ENCODE measurements at regions not wholly inside any gene's neighbourhood (a gene's known extent, or its start where the extent isn't known, plus 50 kb on each side); places are given as distances from the start of the nearest gene placed in this dataset.

DNA sequence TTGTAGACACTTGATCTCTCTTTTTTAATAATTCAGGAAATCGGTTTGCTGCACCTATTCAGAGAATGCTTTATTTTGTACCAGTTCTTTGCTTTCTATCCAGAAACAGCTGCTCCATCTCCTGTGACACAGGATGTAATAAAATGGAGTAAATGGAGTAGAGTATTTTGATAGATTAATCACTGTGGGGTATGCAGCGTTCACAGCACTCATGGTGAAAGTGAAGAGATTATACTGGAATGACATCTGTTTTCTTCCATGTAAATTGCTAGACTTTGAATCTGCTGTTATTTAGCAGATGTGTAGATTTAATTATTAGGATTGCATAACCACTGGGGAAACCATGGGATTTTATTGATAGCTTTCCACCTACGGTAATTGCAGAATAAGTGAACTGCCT, 227.3 kb upstream of the ARHGAP42 start:
- ATAC-seq (ENCODE audit: low FRiP score), result no peak
- no peak for TF ChIP-seq CTCF (IDR thresholded peaks at IDR 0.05)
- DNase-seq (ENCODE audit: low spot score), result no peak

DNA sequence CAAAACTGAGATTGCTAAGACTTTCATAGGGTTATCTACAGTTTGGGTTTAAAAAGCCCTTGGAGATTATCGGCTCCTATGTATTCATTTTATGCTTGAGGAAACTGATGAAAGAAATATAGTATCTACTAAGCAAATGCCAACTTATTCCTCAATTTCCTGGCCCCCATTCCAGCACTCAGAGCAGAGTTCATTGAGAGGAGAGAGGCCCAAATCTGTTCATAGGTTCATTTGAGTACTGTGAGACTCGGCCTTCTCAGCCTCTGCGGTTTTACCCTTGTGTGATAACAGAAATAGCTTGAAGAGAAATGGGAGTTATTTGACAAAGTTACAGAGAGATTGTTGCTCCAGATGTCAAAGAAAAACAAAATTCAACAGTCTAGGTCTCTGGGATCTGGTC, 226.7 kb upstream of the ARHGAP42 start:
- TF ChIP-seq CTCF (IDR thresholded peaks at IDR 0.05), result no peak
- no peak for DNase-seq (ENCODE audit: low spot score)
- ATAC-seq (ENCODE audit: low FRiP score), result no peak

DNA sequence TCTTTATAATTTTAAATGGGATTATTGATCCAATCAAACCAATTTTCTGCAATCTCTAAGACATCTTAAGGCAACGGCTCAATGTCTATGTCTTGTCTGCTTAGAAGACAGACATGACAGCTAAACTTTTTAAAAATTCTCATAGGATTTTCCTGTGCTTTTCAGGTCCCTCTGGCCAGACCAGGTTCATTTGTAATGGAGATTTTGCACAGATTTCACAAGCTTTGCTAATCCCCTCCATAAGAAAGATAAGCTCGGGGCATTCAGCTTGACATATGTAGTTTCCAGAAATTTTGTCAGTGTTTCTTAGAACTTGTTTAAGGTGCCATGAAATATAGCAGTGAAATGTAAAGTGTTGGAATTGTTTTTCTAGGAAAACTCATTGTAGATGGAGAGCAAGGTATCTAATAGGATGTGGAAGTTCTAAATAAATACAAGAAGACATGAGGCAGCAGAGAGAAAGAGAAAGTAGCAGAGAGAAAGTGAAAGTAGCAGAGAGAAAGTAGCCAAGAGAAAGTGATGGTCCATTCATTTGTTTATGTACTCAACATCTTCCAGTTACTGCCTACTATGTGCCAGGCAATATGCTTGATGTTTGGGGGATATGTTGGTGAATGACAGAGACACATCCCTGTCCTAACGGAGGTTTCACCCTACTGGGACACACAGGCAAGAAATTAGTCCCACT, 219.1 kb upstream of the ARHGAP42 start:
- DNase-seq (ENCODE audit: low spot score) (no peak), ATAC-seq (ENCODE audit: low FRiP score) (no peak)
- TF ChIP-seq CTCF (IDR thresholded peaks at IDR 0.05), result no peak

DNA sequence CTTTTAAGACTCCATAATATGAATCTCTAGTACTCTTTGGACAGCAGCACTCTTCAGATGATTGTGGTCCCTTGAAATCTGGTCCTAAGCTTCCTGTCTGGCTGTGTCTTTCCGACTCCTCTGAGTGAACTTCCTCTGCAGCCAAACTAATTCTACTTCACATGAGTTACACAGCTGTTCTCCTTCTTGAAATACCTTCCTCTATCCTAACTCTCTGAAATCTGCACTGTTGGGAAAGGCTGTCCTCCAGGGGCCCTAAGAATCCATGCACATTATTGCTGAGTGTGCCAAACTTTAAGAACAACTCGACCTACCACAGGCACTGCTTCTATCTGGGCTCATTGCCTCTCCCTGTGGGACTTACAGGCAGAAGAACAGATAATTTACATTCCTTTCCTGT, 217.3 kb upstream of the ARHGAP42 start:
- no peak for TF ChIP-seq CTCF (IDR thresholded peaks at IDR 0.05)
- ATAC-seq (ENCODE audit: low FRiP score) (no peak), DNase-seq (ENCODE audit: low spot score) (no peak)

DNA sequence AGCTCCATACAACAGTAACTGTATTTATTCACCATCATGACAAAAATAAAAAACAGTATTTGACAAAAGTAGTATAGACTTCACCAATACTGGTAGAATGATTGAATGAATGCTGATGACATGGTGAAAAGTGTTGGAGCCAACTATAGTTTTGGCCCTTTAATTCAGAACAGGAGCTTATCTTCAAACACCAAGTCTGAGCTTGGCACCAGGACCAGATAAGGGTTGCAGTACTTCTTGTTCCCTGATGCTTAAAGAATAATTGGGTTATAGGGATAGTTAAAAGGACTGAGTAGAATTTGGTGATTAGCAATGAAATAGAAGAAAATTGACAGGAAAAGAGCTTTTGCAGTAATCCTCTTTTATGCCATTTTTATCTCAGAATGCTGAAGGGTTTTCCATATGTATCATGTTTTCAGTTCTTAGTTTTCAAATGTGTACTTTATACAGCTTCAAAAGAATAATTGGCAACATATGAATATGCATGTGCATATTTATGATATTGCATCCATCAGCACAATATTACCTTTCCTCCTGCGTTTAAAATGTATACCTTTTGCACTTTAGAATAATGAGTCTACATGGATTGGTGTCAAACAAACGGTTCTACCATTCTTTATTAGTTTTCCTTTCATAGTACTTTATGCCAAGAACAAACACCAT, 214.2 kb upstream of the ARHGAP42 start:
- ATAC-seq (ENCODE audit: low FRiP score) (no peak), DNase-seq (ENCODE audit: low spot score) (no peak)
- no peak for TF ChIP-seq CTCF (IDR thresholded peaks at IDR 0.05)

DNA sequence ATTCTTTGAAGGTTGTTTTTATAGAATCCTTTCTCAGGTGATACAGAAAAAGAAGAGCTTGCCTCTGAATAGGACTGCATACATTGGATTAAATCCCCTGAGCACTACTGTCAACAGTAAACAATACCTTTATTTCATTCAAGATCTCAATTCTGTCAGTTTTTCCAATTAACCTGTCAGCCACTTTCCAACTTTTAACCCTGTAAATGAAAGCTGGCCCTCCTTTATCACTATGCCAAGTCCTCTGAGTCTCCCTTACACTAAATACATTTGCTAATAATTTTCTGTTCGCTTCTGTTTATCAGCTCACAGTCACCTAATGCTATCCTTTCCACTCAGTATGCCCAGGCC, 213.7 kb upstream of the ARHGAP42 start:
- no peak for ATAC-seq (ENCODE audit: low FRiP score)
- no peak for DNase-seq (ENCODE audit: low spot score)
- no peak for TF ChIP-seq CTCF (IDR thresholded peaks at IDR 0.05)

DNA sequence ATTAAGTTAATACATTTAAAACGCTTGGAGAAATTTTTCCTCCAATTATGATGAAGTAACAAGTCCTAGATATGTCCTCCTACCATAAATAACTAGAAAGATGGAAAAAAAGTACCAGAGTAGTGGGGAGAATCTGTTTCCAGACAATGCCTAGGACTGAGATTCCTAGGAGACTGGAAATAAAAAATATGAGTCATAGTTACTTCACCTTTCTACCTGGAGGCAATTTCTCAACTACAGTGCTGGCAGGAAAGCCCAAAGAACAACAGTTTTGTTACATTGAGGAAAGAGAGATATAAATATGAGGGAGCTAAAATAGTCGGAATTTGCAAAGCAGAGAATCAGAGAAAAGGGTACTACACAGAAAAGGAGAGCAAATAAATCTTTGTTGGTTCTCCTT, 202.1 kb upstream of the ARHGAP42 start:
- TF ChIP-seq CTCF (IDR thresholded peaks at IDR 0.05), result no peak
- no peak for ATAC-seq (ENCODE audit: low FRiP score)
- no peak for DNase-seq (ENCODE audit: low spot score)

Measured in omental fat pad (tissue), 3 donors.